ENCODE measurements at regions not wholly inside any gene's neighbourhood (a gene's known extent, or its start where the extent isn't known, plus 50 kb on each side); places are given as distances from the start of the nearest gene placed in this dataset.

- Mint-ChIP-seq H3K4me3 (no peak overlapping the region), H3K9me3 (peaks cover 0 to 1% (median 0%) of the 10 kb centered on the region in 7 donors), H3K27ac (no peak overlapping the region), H3K27me3 (peaks cover 6 to 17% (median 16%) of the 10 kb centered on the region in 3 donors), H3K36me3 (no peaks in the 10 kb centered on the region), H3K4me1 (peaks cover 0 to 3% (median 0%) of the 10 kb centered on the region in 3 donors)
- ATAC-seq (ENCODE audit: low read depth in 2 of 2) (no peak), DNase-seq (no peak)
Observed at GRCh38 chr4:12852338-12853307, 631.5 kb downstream of the RAB28 start.

GRCh38 chr4:12846368-12846767 lies 637.8 kb downstream of the RAB28 start:
- Mint-ChIP-seq H3K27ac (no peak overlapping the region), H3K27me3 (peaks cover 5 to 18% (median 9%) of the 10 kb centered on the region in 3 donors), H3K9me3 (peaks cover 0 to 4% (median 0%) of the 10 kb centered on the region in 7 donors), H3K4me3 (no peak overlapping the region), H3K36me3 (no peaks in the 10 kb centered on the region), H3K4me1 (no peaks in the 10 kb centered on the region)
- no peak for ATAC-seq (ENCODE audit: low read depth in 2 of 2)
- no peak for DNase-seq

- H3K4me1 Mint-ChIP-seq, result no peaks in the 10 kb centered on the region
- H3K36me3 Mint-ChIP-seq, result no peaks in the 10 kb centered on the region
- H3K4me3 Mint-ChIP-seq, result no peak overlapping the region
- H3K9me3 Mint-ChIP-seq, result peaks cover 0 to 5% (median 0%) of the 10 kb centered on the region in 7 donors
- ATAC-seq (ENCODE audit: low read depth in 2 of 2) (no peak), DNase-seq (no peak)
- peaks cover 5 to 13% (median 13%) of the 10 kb centered on the region in 3 donors for H3K27me3 Mint-ChIP-seq
- no peak overlapping the region for H3K27ac Mint-ChIP-seq
Observed at GRCh38 chr4:12844141-12844540, 640.0 kb downstream of the RAB28 start.

- no peaks in the 10 kb centered on the region for H3K36me3 Mint-ChIP-seq
- peaks cover under 1 to 11% (median 6%) of the 10 kb centered on the region in 7 donors for H3K9me3 Mint-ChIP-seq
- peaks cover 0 to 11% (median 0%) of the 10 kb centered on the region in 3 donors for H3K27me3 Mint-ChIP-seq
- H3K4me3 Mint-ChIP-seq, result no peak overlapping the region
- DNase-seq, result no peak
- no peak for ATAC-seq (ENCODE audit: low read depth in 2 of 2)
- H3K27ac Mint-ChIP-seq, result no peak overlapping the region
- H3K4me1 Mint-ChIP-seq, result no peaks in the 10 kb centered on the region
Observed at GRCh38 chr4:12827966-12828365, 656.2 kb downstream of the RAB28 start.

- Mint-ChIP-seq H3K4me3 (no peak overlapping the region), H3K27ac (no peak overlapping the region), H3K4me1 (no peaks in the 10 kb centered on the region), H3K27me3 (peaks cover 0 to under 1% (median 0%) of the 10 kb centered on the region in 3 donors), H3K36me3 (no peaks in the 10 kb centered on the region), H3K9me3 (peaks cover 9 to 39% (median 13%) of the 10 kb centered on the region in 7 donors)
- ATAC-seq (ENCODE audit: low read depth in 2 of 2), result no peak
- DNase-seq, result no peak
Observed at GRCh38 chr4:12791536-12791935, 692.6 kb downstream of the RAB28 start.

- no peak overlapping the region for H3K27ac Mint-ChIP-seq
- H3K4me3 Mint-ChIP-seq, result no peak overlapping the region
- no peaks in the 10 kb centered on the region for H3K4me1 Mint-ChIP-seq
- ATAC-seq (ENCODE audit: low read depth in 2 of 2), result no peak
- no peak for DNase-seq
- H3K9me3 Mint-ChIP-seq, result peaks cover 9 to 47% (median 13%) of the 10 kb centered on the region in 7 donors
- no peaks in the 10 kb centered on the region for H3K27me3 Mint-ChIP-seq
- peaks cover 0 to 3% of the 10 kb centered on the region in 2 donors for H3K36me3 Mint-ChIP-seq
Observed at GRCh38 chr4:12787261-12787660, 696.9 kb downstream of the RAB28 start.

GRCh38 chr4:12778706-12779105 lies 705.4 kb downstream of the RAB28 start:
- DNase-seq (no peak), ATAC-seq (ENCODE audit: low read depth in 2 of 2) (no peak)
- no peak overlapping the region for H3K4me3 Mint-ChIP-seq
- peaks cover 0 to 1% (median 0%) of the 10 kb centered on the region in 7 donors for H3K9me3 Mint-ChIP-seq
- H3K27ac Mint-ChIP-seq, result no peak overlapping the region
- no peaks in the 10 kb centered on the region for H3K4me1 Mint-ChIP-seq
- H3K36me3 Mint-ChIP-seq, result no peaks in the 10 kb centered on the region
- no peaks in the 10 kb centered on the region for H3K27me3 Mint-ChIP-seq

- ATAC-seq (ENCODE audit: low read depth in 2 of 2) (no peak), DNase-seq (no peak)
- no peaks in the 10 kb centered on the region for H3K36me3 Mint-ChIP-seq
- H3K4me3 Mint-ChIP-seq, result no peak overlapping the region
- no peaks in the 10 kb centered on the region for H3K4me1 Mint-ChIP-seq
- no peak overlapping the region for H3K27ac Mint-ChIP-seq
- H3K27me3 Mint-ChIP-seq, result no peaks in the 10 kb centered on the region
- peaks cover 0 to 1% (median 0%) of the 10 kb centered on the region in 7 donors for H3K9me3 Mint-ChIP-seq
Observed at GRCh38 chr4:12778191-12778590, 705.9 kb downstream of the RAB28 start.

- DNase-seq, result no peak
- ATAC-seq (ENCODE audit: low read depth in 2 of 2), result no peak
- no peaks in the 10 kb centered on the region for H3K4me1 Mint-ChIP-seq
- no peaks in the 10 kb centered on the region for H3K36me3 Mint-ChIP-seq
- H3K9me3 Mint-ChIP-seq, result peaks cover 0 to 4% (median 0%) of the 10 kb centered on the region in 7 donors
- no peak overlapping the region for H3K27ac Mint-ChIP-seq
- H3K27me3 Mint-ChIP-seq, result peaks cover 0 to 4% (median 0%) of the 10 kb centered on the region in 3 donors
- H3K4me3 Mint-ChIP-seq, result no peak overlapping the region
Observed at GRCh38 chr4:12770351-12770750, 713.8 kb downstream of the RAB28 start.

GRCh38 chr4:12761694-12762093 lies 722.4 kb downstream of the RAB28 start:
- Mint-ChIP-seq H3K27ac (peak overlapping the region in 1 of 6 donors; percentile 65), H3K36me3 (no peaks in the 10 kb centered on the region), H3K27me3 (no peaks in the 10 kb centered on the region), H3K4me1 (no peaks in the 10 kb centered on the region), H3K9me3 (peaks cover 0 to 12% (median 5%) of the 10 kb centered on the region in 7 donors), H3K4me3 (no peak overlapping the region)
- no peak for ATAC-seq (ENCODE audit: low read depth in 2 of 2)
- no peak for DNase-seq

GRCh38 chr4:12747154-12747553 lies 737.0 kb downstream of the RAB28 start:
- no peak for ATAC-seq (ENCODE audit: low read depth in 2 of 2)
- Mint-ChIP-seq H3K36me3 (no peaks in the 10 kb centered on the region), H3K27ac (no peak overlapping the region), H3K4me1 (no peaks in the 10 kb centered on the region), H3K4me3 (no peak overlapping the region), H3K27me3 (peaks cover 0 to 5% (median 0%) of the 10 kb centered on the region in 3 donors), H3K9me3 (peaks cover 2 to 16% (median 7%) of the 10 kb centered on the region in 7 donors)
- no peak for DNase-seq

GRCh38 chr4:12746221-12746620 lies 737.9 kb downstream of the RAB28 start:
- no peak for DNase-seq
- Mint-ChIP-seq H3K27ac (no peak overlapping the region), H3K9me3 (peaks cover 7 to 16% (median 8%) of the 10 kb centered on the region in 7 donors), H3K4me3 (no peak overlapping the region), H3K27me3 (peaks cover 0 to 5% (median 0%) of the 10 kb centered on the region in 3 donors), H3K36me3 (no peaks in the 10 kb centered on the region), H3K4me1 (no peaks in the 10 kb centered on the region)
- ATAC-seq (ENCODE audit: low read depth in 2 of 2), result no peak

GRCh38 chr4:12734586-12734985 lies 749.6 kb downstream of the RAB28 start:
- no peak for DNase-seq
- no peaks in the 10 kb centered on the region for H3K4me1 Mint-ChIP-seq
- H3K9me3 Mint-ChIP-seq, result peaks cover 0 to 9% (median 3%) of the 10 kb centered on the region in 7 donors
- H3K27ac Mint-ChIP-seq, result no peak overlapping the region
- no peak for ATAC-seq (ENCODE audit: low read depth in 2 of 2)
- H3K4me3 Mint-ChIP-seq, result no peak overlapping the region
- H3K27me3 Mint-ChIP-seq, result peaks cover 4 to 8% (median 7%) of the 10 kb centered on the region in 3 donors
- H3K36me3 Mint-ChIP-seq, result no peaks in the 10 kb centered on the region

GRCh38 chr4:12729384-12729783 lies 754.8 kb downstream of the RAB28 start:
- peaks cover 6 to 28% (median 13%) of the 10 kb centered on the region in 3 donors for H3K27me3 Mint-ChIP-seq
- H3K9me3 Mint-ChIP-seq, result peaks cover 0 to 1% (median 0%) of the 10 kb centered on the region in 7 donors
- no peaks in the 10 kb centered on the region for H3K36me3 Mint-ChIP-seq
- H3K4me1 Mint-ChIP-seq, result peaks cover 0 to 3% (median 0%) of the 10 kb centered on the region in 3 donors
- H3K4me3 Mint-ChIP-seq, result no peak overlapping the region
- no peak for ATAC-seq (ENCODE audit: low read depth in 2 of 2)
- H3K27ac Mint-ChIP-seq, result no peak overlapping the region
- no peak for DNase-seq
